Brain microvascular endothelial cell (primary cell): ENCODE measurements at regions not wholly inside any gene's neighbourhood (a gene's known extent, or its start where the extent isn't known, plus 50 kb on each side); places are given as distances from the start of the nearest gene placed in this dataset.
"Not testable (repeated sequence)": the region's sequence is repeated elsewhere in the genome, so short reads cannot be mapped to it uniquely, and the experiment has no call there.

Experiments used
- DNase-seq: peaks from one replicate; pipeline ENCODE4 v3.0.0-alpha.2; 2020
- H3K27ac ChIP-seq: fragments of 250-450 bp; sonication (Bioruptor Pico); 2 replicates; pipeline ENCODE4 v1.5.1; 2020; ENCODE audit warnings: mild to moderate bottlenecking, moderate library complexity
- H3K27me3 ChIP-seq: fragments of 250-450 bp; sonication (Bioruptor Pico); replicated peaks from 2 replicates; pipeline ENCODE4 v1.5.1; 2020; ENCODE audit warnings: mild to moderate bottlenecking
- H3K36me3 ChIP-seq: fragments of 250-450 bp; sonication (Bioruptor Pico); replicated peaks from 2 replicates; pipeline ENCODE4 v1.5.1; 2020; ENCODE audit warnings: mild to moderate bottlenecking
- H3K4me3 ChIP-seq: 2 replicates; pipeline ENCODE4 v1.5.1; 2011; ENCODE audit warnings: low read depth, mild to moderate bottlenecking, control low read depth, low read length, moderate library complexity
- CTCF ChIP-seq: IDR thresholded peaks from 2 replicates; pipeline ENCODE4 v1.5.1; 2011; ENCODE audit warnings: low read depth, mild to moderate bottlenecking, moderate library complexity, low read length, control low read depth, inconsistent platforms; ENCODE audit errors: missing control alignments
- in situ Hi-C: cut with HindIII; loops from 2 replicates; pipeline ENCODE4 v1.10.0; 2017; ENCODE audit warnings: low sequenced_read_pairs, low pct_ligation_motif_present

GRCh38 chr1:60847855-60848582 is 234.3 kb upstream of the NFIA start:
- in situ Hi-C loops: no loop called here
- H3K4me3 ChIP-seq: no peak overlapping the region

GRCh38 chr1:60847391-60847790 is 235.0 kb upstream of the NFIA start:
- TF ChIP-seq CTCF: no peak
- DNase-seq: no peak
- in situ Hi-C loops: no loop called here
- Histone ChIP-seq H3K27ac (no peak overlapping the region), H3K27me3 (no peaks in the 10 kb centered on the region), H3K4me3 (no peak overlapping the region), H3K36me3 (no peaks in the 10 kb centered on the region)

More at GRCh38 chr1:60847855-60848582, 234.3 kb upstream of the NFIA start:
- no peaks in the 10 kb centered on the region for H3K36me3 ChIP-seq
- H3K27ac ChIP-seq: no peak overlapping the region
- no peak for TF ChIP-seq CTCF
- H3K27me3 ChIP-seq: no peaks in the 10 kb centered on the region
- DNase-seq: no peak

- DNase-seq, H3K27ac ChIP-seq, H3K4me3 ChIP-seq, H3K27me3 ChIP-seq, in situ Hi-C loops, H3K36me3 ChIP-seq: not testable (repeated sequence)
Observed at GRCh38 chr1:60845659-60846058, 236.7 kb upstream of the NFIA start.

GRCh38 chr1:60842304-60842703 is 240.1 kb upstream of the NFIA start:
- no peak for DNase-seq
- no peak for TF ChIP-seq CTCF
- H3K4me3 ChIP-seq: no peak overlapping the region
- H3K36me3 ChIP-seq: no peaks in the 10 kb centered on the region
- H3K27ac ChIP-seq: no peak overlapping the region
- in situ Hi-C loops: no loop called here
- peaks cover 2% of the 10 kb centered on the region for H3K27me3 ChIP-seq

GRCh38 chr1:60841116-60842046 is 241.0 kb upstream of the NFIA start:
- H3K4me3 ChIP-seq: no peak overlapping the region
- DNase-seq: no peak
- peaks cover 2% of the 10 kb centered on the region for H3K27me3 ChIP-seq
- no peak for TF ChIP-seq CTCF
- H3K27ac ChIP-seq: no peak overlapping the region
- no peaks in the 10 kb centered on the region for H3K36me3 ChIP-seq
- in situ Hi-C loops: no loop called here

GRCh38 chr1:60840476-60840875 is 241.9 kb upstream of the NFIA start:
- H3K27ac ChIP-seq, H3K4me3 ChIP-seq, H3K27me3 ChIP-seq, H3K36me3 ChIP-seq, DNase-seq, in situ Hi-C loops: not testable (repeated sequence)
